ENCODE measurements at regions not wholly inside any gene's neighbourhood (a gene's known extent, or its start where the extent isn't known, plus 50 kb on each side); places are given as distances from the start of the nearest gene placed in this dataset.

DNA sequence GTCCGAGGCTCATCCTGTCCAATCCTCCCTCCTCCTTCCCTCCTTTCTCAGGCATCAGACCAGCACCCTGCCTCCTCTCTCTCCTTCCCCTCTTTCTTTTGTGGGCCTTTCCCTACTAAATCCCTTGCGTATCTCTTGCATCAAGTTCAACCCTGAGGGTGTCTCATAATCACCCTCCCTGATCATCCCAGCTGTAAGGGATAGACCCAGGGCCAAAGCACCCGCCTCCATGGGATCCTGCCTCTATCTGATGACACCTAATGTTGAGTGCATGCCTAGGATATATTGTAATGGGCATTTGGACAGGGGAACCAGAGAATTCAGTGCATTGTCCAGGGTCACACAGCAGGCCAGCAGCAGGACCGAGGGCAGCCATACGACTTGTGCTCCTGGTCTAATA, 84.9 kb downstream of the PHETA1 start:
- Histone ChIP-seq H2AFZ (ENCODE audit: low read length) (no peak overlapping the region), H3K79me2 (ENCODE audit: control insufficient read depth in 1 of 2, insufficient read depth in 2 of 2, low read length in 2 of 2) (no peaks in the 10 kb centered on the region), H2BK5ac (ENCODE audit: low read depth, low read length) (0 out of 2 replicates have a peak overlapping the region, but pooled peaks have one; percentile 35), H3K4me3 (ENCODE audit: extremely low read depth in 1 of 4, insufficient read depth in 2 of 4, low read depth in 3 of 4, low read length in 4 of 4) (no peak overlapping the region), H3K9me3 (ENCODE audit: insufficient read depth in 2 of 2, low read depth in 1 of 2, low read length in 1 of 2) (0 out of 4 replicates have a peak, but pooled peaks cover 0 to 4% of the 10 kb centered on the region in 2 experiments), H3K56ac (replicated peaks; ENCODE audit: insufficient read length, low read depth, low read length) (no peak overlapping the region), H3K27me3 (replicated peaks in 1 of 4; ENCODE audit: control insufficient read depth in 3 of 4, extremely low read depth in 1 of 4, insufficient read depth in 3 of 4, low read length in 3 of 4) (no peaks in the 10 kb centered on the region), H3K36me3 (ENCODE audit: control insufficient read depth in 2 of 4, insufficient read depth in 4 of 4, low read length in 3 of 4) (no peaks in the 10 kb centered on the region), H3K4me2 (ENCODE audit: insufficient read depth in 1 of 2, low read depth in 2 of 2, low read length in 2 of 2) (no peak overlapping the region), H2BK120ac (replicated peaks; ENCODE audit: low read depth, low read length) (no peak overlapping the region), H3K23ac (ENCODE audit: insufficient read length) (no peak overlapping the region), H2AK5ac (ENCODE audit: low read depth, low read length) (0 out of 2 replicates have a peak overlapping the region, but pooled peaks have one; percentile 28), H2BK20ac (ENCODE audit: low read length) (no peak overlapping the region), H4K5ac (ENCODE audit: insufficient read length, low read depth, low read length) (no peak overlapping the region), H4K20me1 (replicated peaks in 1 of 2; ENCODE audit: control insufficient read depth in 1 of 2, insufficient read depth in 2 of 2, low read length in 2 of 2) (no peaks in the 10 kb centered on the region), H4K8ac (ENCODE audit: extremely low read depth, insufficient read depth, low read length) (no peak overlapping the region), H3K4ac (replicated peaks; ENCODE audit: insufficient read length, low read depth, low read length) (no peak overlapping the region), H3K23me2 (ENCODE audit: low read depth, low read length) (no peaks in the 10 kb centered on the region), H3K27ac (ENCODE audit: low read depth, low read length) (no peak overlapping the region), H3K9ac (replicated peaks in 1 of 4; ENCODE audit: extremely low read depth in 1 of 4, low read depth in 3 of 4, low read length in 3 of 4) (no peak overlapping the region), H3K4me1 (replicated peaks in 1 of 4; ENCODE audit: control insufficient read depth in 3 of 4, insufficient read depth in 4 of 4, low read length in 3 of 4) (peaks cover 8 to 9% (median 8%) of the 10 kb centered on the region in 4 experiments), H3K14ac (ENCODE audit: insufficient read length) (no peak overlapping the region), H2BK12ac (ENCODE audit: low read depth, low read length) (0 out of 2 replicates have a peak overlapping the region, but pooled peaks have one; percentile 39), H2BK15ac (ENCODE audit: low read length) (0 out of 2 replicates have a peak overlapping the region, but pooled peaks have one; percentile 8), H4K91ac (replicated peaks; ENCODE audit: insufficient read length, low read length) (no peak overlapping the region), H3K79me1 (ENCODE audit: low read depth, low read length) (no peaks in the 10 kb centered on the region), H3K18ac (ENCODE audit: extremely low read depth, low read length) (no peak overlapping the region)
- DNase-seq (ENCODE audit: low read depth in 1 of 2, low spot score in 2 of 2), result no peak
- no peak for FAIRE-seq
- TF ChIP-seq HDAC6 (IDR thresholded peaks at IDR 0.05; ENCODE audit: low read depth, low read length), result no peak
- TF ChIP-seq, protein P1, sequence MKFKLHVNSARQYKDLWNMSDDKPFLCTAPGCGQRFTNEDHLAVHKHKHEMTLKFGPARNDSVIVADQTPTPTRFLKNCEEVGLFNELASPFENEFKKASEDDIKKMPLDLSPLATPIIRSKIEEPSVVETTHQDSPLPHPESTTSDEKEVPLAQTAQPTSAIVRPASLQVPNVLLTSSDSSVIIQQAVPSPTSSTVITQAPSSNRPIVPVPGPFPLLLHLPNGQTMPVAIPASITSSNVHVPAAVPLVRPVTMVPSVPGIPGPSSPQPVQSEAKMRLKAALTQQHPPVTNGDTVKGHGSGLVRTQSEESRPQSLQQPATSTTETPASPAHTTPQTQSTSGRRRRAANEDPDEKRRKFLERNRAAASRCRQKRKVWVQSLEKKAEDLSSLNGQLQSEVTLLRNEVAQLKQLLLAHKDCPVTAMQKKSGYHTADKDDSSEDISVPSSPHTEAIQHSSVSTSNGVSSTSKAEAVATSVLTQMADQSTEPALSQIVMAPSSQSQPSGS (IDR thresholded peaks at IDR 0.05; ENCODE audit: low read length), result no peak
- POLR2A ChIA-PET (ENCODE audit: partially characterized antibody), result interaction anchor here (1.8 kb wide), 2 partner anchors 11 to 12 kb away, joined by 3 to 7 read pairs; no protein-coding TSS in a partner anchor
- WGBS, 2 experiments (ENCODE audit: extremely low coverage in 1 of 2, insufficient coverage in 1 of 2, insufficient read length in 1 of 2, insufficient replicate concordance in 2 of 2, low coverage in 1 of 2, low lambda C conversion rate in 2 of 2, missing lambda C conversion rate in 1 of 2), result 90% methylated on average over 5 of the region's 5 CpGs; no CpG with 5 or more reads in 1 of the 2 experiments
- CTCF ChIA-PET (ENCODE audit: partially characterized antibody), result interaction anchor here (0.8 to 6.2 kb wide), 6 partner anchors 10 to 21 kb away, joined by 3 to 70 read pairs (median 4); no protein-coding TSS in a partner anchor
